Fibroblast of villous mesenchyme (primary cell): ENCODE measurements at regions not wholly inside any gene's neighbourhood (a gene's known extent, or its start where the extent isn't known, plus 50 kb on each side); places are given as distances from the start of the nearest gene placed in this dataset.

ENCODE experiments used
- DNase-seq: peaks from one replicate; pipeline ENCODE4 v3.0.0-alpha.2; 2010; ENCODE audit warnings: low read depth
- H3K4me3 ChIP-seq: 2 replicates; pipeline ENCODE4 v1.5.1; 2011; ENCODE audit warnings: low read depth, mild to moderate bottlenecking, low read length
- CTCF ChIP-seq: IDR thresholded peaks from 2 replicates; pipeline ENCODE4 v1.5.1; 2012; ENCODE audit warnings: low read depth, mild to moderate bottlenecking, low read length; ENCODE audit not compliant: insufficient read depth

- no peak overlapping the region for H3K4me3 ChIP-seq
- no peak for DNase-seq
Measured at GRCh38 chr12:75834591-75834990, 197.0 kb downstream of the PHLDA1 start.

GRCh38 chr12:75833268-75833667, 198.3 kb downstream of the PHLDA1 start:
- no peak for DNase-seq
- H3K4me3 ChIP-seq = no peak overlapping the region
- TF ChIP-seq CTCF = no peak

More at GRCh38 chr12:75834591-75834990, 197.0 kb downstream of the PHLDA1 start:
- TF ChIP-seq CTCF = no peak

- DNase-seq = peak; percentile 40
- no peak for TF ChIP-seq CTCF
- H3K4me3 ChIP-seq = no peak overlapping the region
Measured at GRCh38 chr12:75831402-75831801, 200.2 kb downstream of the PHLDA1 start.

GRCh38 chr12:75827061-75827460, 204.5 kb downstream of the PHLDA1 start:
- no peak overlapping the region for H3K4me3 ChIP-seq
- no peak for TF ChIP-seq CTCF
- no peak for DNase-seq

- no peak overlapping the region for H3K4me3 ChIP-seq
- no peak for TF ChIP-seq CTCF
- DNase-seq = peak; percentile 91
Measured at GRCh38 chr12:75825686-75826085, 205.9 kb downstream of the PHLDA1 start.

- no peak for DNase-seq
- TF ChIP-seq CTCF = no peak
- no peak overlapping the region for H3K4me3 ChIP-seq
Measured at GRCh38 chr12:75823475-75823874, 208.1 kb downstream of the PHLDA1 start.

GRCh38 chr12:75822416-75822815, 209.2 kb downstream of the PHLDA1 start:
- H3K4me3 ChIP-seq = no peak overlapping the region
- TF ChIP-seq CTCF = no peak
- no peak for DNase-seq
